ENCODE measurements at regions not wholly inside any gene's neighbourhood (a gene's known extent, or its start where the extent isn't known, plus 50 kb on each side); places are given as distances from the start of the nearest gene placed in this dataset.

- TF ChIP-seq EZH2phosphoT487 (IDR thresholded peaks at IDR 0.05; ENCODE audit: insufficient read depth, low read depth): no peak
- TF ChIP-seq EZH2 (IDR thresholded peaks at IDR 0.05; ENCODE audit: insufficient read depth, poor library complexity, severe bottlenecking): no peak
Measured at GRCh38 chr13:47092202-47092601, 195.3 kb upstream of the HTR2A start.
